ENCODE measurements at regions not wholly inside any gene's neighbourhood (a gene's known extent, or its start where the extent isn't known, plus 50 kb on each side); places are given as distances from the start of the nearest gene placed in this dataset.

GRCh38 chr4:22237155-22237751 is 278.6 kb downstream of the ADGRA3 start:
- peak; percentile 8 for DNase-seq (ENCODE audit: low read depth)

GRCh38 chr4:22235698-22236097 is 280.2 kb downstream of the ADGRA3 start:
- no peak overlapping the region for H3K4me3 ChIP-seq (ENCODE audit: control insufficient read depth, low read depth, low read length)
- TF ChIP-seq CTCF (conservative IDR thresholded peaks at IDR 0.05; ENCODE audit: control insufficient read depth, insufficient read depth, low read depth, low read length) = no peak
- DNase-seq (ENCODE audit: low read depth) = no peak

More at GRCh38 chr4:22237155-22237751, 278.6 kb downstream of the ADGRA3 start:
- peak; percentile 50 for TF ChIP-seq CTCF (conservative IDR thresholded peaks at IDR 0.05; ENCODE audit: control insufficient read depth, insufficient read depth, low read depth, low read length)
- no peak overlapping the region for H3K4me3 ChIP-seq (ENCODE audit: control insufficient read depth, low read depth, low read length)

GRCh38 chr4:22233230-22233629 is 282.6 kb downstream of the ADGRA3 start:
- TF ChIP-seq CTCF (conservative IDR thresholded peaks at IDR 0.05; ENCODE audit: control insufficient read depth, insufficient read depth, low read depth, low read length) = no peak
- no peak overlapping the region for H3K4me3 ChIP-seq (ENCODE audit: control insufficient read depth, low read depth, low read length)
- DNase-seq (ENCODE audit: low read depth) = no peak

DNA sequence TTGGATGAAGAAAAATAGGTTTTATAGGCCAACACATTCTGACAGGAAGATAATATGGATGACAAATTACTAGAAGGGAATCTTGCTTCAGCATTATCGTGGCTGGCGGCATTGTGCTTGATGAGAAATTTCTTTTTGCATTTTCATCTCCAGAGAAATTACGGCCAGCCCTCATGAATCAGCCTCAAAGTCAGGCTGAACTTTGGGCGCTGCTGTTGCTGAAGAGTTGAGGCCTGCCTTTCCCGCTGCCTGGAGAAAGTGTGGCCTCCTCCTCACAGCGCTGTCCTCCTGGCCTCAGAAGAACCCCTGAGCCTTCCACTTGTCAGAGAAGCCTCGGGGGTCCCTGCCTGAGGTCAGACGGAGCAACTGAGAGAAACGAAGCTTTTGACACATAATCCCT is 272.4 kb upstream of the KCNIP4 start:
- H3K4me3 ChIP-seq (ENCODE audit: control insufficient read depth, low read depth, low read length) = no peak overlapping the region
- no peak for TF ChIP-seq CTCF (conservative IDR thresholded peaks at IDR 0.05; ENCODE audit: control insufficient read depth, insufficient read depth, low read depth, low read length)
- no peak for DNase-seq (ENCODE audit: low read depth)

GRCh38 chr4:22217480-22217879 is 268.9 kb upstream of the KCNIP4 start:
- no peak overlapping the region for H3K4me3 ChIP-seq (ENCODE audit: control insufficient read depth, low read depth, low read length)
- no peak for DNase-seq (ENCODE audit: low read depth)
- no peak for TF ChIP-seq CTCF (conservative IDR thresholded peaks at IDR 0.05; ENCODE audit: control insufficient read depth, insufficient read depth, low read depth, low read length)

GRCh38 chr4:22216278-22216677 is 267.7 kb upstream of the KCNIP4 start:
- no peak for DNase-seq (ENCODE audit: low read depth)
- no peak for TF ChIP-seq CTCF (conservative IDR thresholded peaks at IDR 0.05; ENCODE audit: control insufficient read depth, insufficient read depth, low read depth, low read length)
- H3K4me3 ChIP-seq (ENCODE audit: control insufficient read depth, low read depth, low read length) = no peak overlapping the region

GRCh38 chr4:22215084-22215483 is 266.5 kb upstream of the KCNIP4 start:
- no peak for TF ChIP-seq CTCF (conservative IDR thresholded peaks at IDR 0.05; ENCODE audit: control insufficient read depth, insufficient read depth, low read depth, low read length)
- DNase-seq (ENCODE audit: low read depth) = no peak
- H3K4me3 ChIP-seq (ENCODE audit: control insufficient read depth, low read depth, low read length) = no peak overlapping the region
